Gastroesophageal sphincter (tissue), 3 donors: ENCODE measurements at regions not wholly inside any gene's neighbourhood (a gene's known extent, or its start where the extent isn't known, plus 50 kb on each side); places are given as distances from the start of the nearest gene placed in this dataset.

Experiments
- EP300 ChIP-seq: sonication (generic); formaldehyde crosslinking; IDR thresholded peaks from one replicate; pipeline ENCODE4 v1.6.1; 2017; ENCODE audit warnings: antibody characterized with exemption, mild to moderate bottlenecking
- POLR2A ChIP-seq, 2 donors: fragments of 450-650 bp; IDR thresholded peaks; one replicate each; pipeline ENCODE4 v1.6.1; 2017; ENCODE audit warnings: antibody characterized with exemption in 2 of 2, mild to moderate bottlenecking in 2 of 2, moderate library complexity in 1 of 2
- TF ChIP-seq, protein P1 (sequence below), 4 experiments: fragments of 200-600 bp in 2 of 4; fragments of 450-650 bp in 2 of 4; sonication (generic) in 1 of 4; IDR thresholded peaks; one replicate each; pipeline ENCODE4 v1.5.1; 2017 to 2019; ENCODE audit warnings: antibody characterized with exemption in 4 of 4, mild to moderate bottlenecking in 2 of 4, moderate library complexity in 2 of 4

DNA sequence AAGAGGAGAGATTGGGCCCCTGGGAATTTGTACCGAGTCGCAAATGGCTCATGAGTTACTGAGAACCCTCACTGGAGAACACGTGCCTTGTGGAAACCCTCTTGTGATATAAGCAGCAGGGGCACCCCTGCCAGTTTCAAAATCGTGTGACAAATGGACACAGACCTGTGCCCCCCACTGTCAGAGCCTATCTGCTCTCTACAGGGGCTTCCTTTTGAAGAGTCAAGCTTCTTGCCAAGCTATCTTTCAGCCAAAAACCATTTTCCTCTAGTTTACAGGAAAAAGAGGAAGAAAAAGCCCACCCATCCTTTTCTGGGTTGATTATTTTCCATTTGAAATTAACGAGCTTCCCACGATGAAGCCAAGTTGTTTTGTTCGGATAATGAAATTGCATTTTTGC lies 64.1 kb upstream of the MPP7 start:
- TF ChIP-seq, protein P1, sequence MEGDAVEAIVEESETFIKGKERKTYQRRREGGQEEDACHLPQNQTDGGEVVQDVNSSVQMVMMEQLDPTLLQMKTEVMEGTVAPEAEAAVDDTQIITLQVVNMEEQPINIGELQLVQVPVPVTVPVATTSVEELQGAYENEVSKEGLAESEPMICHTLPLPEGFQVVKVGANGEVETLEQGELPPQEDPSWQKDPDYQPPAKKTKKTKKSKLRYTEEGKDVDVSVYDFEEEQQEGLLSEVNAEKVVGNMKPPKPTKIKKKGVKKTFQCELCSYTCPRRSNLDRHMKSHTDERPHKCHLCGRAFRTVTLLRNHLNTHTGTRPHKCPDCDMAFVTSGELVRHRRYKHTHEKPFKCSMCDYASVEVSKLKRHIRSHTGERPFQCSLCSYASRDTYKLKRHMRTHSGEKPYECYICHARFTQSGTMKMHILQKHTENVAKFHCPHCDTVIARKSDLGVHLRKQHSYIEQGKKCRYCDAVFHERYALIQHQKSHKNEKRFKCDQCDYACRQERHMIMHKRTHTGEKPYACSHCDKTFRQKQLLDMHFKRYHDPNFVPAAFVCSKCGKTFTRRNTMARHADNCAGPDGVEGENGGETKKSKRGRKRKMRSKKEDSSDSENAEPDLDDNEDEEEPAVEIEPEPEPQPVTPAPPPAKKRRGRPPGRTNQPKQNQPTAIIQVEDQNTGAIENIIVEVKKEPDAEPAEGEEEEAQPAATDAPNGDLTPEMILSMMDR (IDR thresholded peaks at IDR 0.05): no peak
- TF ChIP-seq EP300: no peak
- TF ChIP-seq POLR2A (IDR thresholded peaks at IDR 0.05): no peak
